ENCODE measurements at regions not wholly inside any gene's neighbourhood (a gene's known extent, or its start where the extent isn't known, plus 50 kb on each side); places are given as distances from the start of the nearest gene placed in this dataset.
A peak's percentile ranks its signal among the peaks of the same experiment; 100 is the strongest.

DNA sequence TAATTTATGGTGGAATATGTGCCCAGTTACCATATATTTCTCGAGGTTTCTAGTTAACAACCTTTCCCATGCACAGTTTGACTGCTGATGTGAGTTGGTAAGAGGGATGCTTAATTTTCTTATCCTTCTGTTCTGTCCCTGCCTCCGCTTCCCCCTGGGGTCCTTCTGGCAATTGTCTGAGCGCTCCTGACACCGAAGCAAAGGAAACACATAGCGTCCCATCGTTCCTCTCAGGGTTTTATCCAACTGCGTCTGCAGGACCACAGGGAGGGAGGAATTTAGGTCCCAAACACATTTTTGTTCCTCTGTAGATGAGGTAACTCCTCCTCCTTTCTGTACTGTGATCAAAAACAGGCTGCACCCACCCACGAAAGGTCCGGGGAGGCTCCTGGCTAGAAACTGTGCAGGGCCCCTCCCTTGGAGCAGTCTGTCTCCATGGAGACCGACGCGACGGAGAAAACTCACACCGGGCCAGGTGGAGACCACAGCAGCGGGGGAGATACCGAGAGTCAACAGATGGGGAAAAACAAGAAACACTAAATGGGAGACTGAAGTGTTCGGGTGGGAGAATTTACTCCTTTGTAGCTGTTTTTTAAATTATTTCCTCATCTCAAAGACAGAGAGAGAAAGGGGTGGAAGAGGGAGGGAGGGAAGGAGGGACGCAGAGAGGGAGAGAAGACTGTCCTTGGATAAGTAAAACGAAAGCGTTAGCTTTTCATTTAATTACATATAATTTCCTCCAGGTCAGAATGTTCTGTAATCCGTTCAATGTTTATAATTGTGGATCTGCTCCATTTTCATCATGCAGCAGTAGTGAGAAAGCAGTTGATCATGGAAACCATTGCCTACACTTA is 191.8 kb upstream of the NBEA start:
- H4K8ac ChIP-seq (replicated peaks; ENCODE audit: insufficient read length, low read depth, low read length): no peak overlapping the region
- no peak overlapping the region for H3K18ac ChIP-seq (ENCODE audit: insufficient read length, low read depth, low read length)
- H3K4ac ChIP-seq (ENCODE audit: low read depth, low read length): no peak overlapping the region
- no peaks in the 10 kb centered on the region for H4K20me1 ChIP-seq (ENCODE audit: control insufficient read depth, insufficient read depth, insufficient read length)
- peak overlapping the region; percentile 75 for H3K4me2 ChIP-seq (ENCODE audit: insufficient read depth, insufficient read length, low read length)
- TF ChIP-seq, protein P1, sequence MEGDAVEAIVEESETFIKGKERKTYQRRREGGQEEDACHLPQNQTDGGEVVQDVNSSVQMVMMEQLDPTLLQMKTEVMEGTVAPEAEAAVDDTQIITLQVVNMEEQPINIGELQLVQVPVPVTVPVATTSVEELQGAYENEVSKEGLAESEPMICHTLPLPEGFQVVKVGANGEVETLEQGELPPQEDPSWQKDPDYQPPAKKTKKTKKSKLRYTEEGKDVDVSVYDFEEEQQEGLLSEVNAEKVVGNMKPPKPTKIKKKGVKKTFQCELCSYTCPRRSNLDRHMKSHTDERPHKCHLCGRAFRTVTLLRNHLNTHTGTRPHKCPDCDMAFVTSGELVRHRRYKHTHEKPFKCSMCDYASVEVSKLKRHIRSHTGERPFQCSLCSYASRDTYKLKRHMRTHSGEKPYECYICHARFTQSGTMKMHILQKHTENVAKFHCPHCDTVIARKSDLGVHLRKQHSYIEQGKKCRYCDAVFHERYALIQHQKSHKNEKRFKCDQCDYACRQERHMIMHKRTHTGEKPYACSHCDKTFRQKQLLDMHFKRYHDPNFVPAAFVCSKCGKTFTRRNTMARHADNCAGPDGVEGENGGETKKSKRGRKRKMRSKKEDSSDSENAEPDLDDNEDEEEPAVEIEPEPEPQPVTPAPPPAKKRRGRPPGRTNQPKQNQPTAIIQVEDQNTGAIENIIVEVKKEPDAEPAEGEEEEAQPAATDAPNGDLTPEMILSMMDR (conservative IDR thresholded peaks at IDR 0.05): no peak
- Mint-ChIP-seq H3K9me3 (no peaks in the 10 kb centered on the region; a peak in 1 of 5 replicates), H3K4me1 (peaks cover 20 to 27% of the 10 kb centered on the region in 2 experiments), H3K4me3 (peak overlapping the region; percentile 53 to 77), H3K36me3 (ENCODE audit: insufficient read depth in 1 of 3, low read depth in 3 of 3) (peaks cover 0 to 2% (median 0%) of the 10 kb centered on the region in 3 experiments; a peak in 3 of 7 replicates), H3K27me3 (ENCODE audit: low read depth) (no peaks in the 10 kb centered on the region), H3K27ac (peak overlapping the region in 1 of 3 experiments; percentile 58; a peak in 2 of 7 replicates)
- no peak overlapping the region for H2BK20ac ChIP-seq (ENCODE audit: low read depth, low read length, poor library complexity, severe bottlenecking)
- no peak overlapping the region for H3K56ac ChIP-seq (ENCODE audit: insufficient read length, low read depth, low read length)
- no peaks in the 10 kb centered on the region for H3K9me3 ChIP-seq (ENCODE audit: control insufficient read depth, low read depth, low read length)
- no peak overlapping the region for H2BK15ac ChIP-seq (ENCODE audit: low read depth, low read length)
- no peaks in the 10 kb centered on the region for H3K79me1 ChIP-seq (ENCODE audit: insufficient read depth, low read depth, low read length, poor library complexity, severe bottlenecking)
- H2AFZ ChIP-seq (ENCODE audit: low read length): peak overlapping the region; percentile 96
- no peak overlapping the region for H2BK12ac ChIP-seq (ENCODE audit: insufficient read length, low read depth, low read length)
- H4K5ac ChIP-seq (ENCODE audit: insufficient read length, low read depth, low read length): no peak overlapping the region
- H3K9ac ChIP-seq (ENCODE audit: extremely low read depth, insufficient read length, low read length): no peak overlapping the region
- H3K23me2 ChIP-seq (ENCODE audit: insufficient read length, low read depth, low read length, poor library complexity, severe bottlenecking): peaks cover 4% of the 10 kb centered on the region
- no peak overlapping the region for H3T11ph ChIP-seq (ENCODE audit: low read length)
- H3K14ac ChIP-seq (ENCODE audit: insufficient read depth, low read length): no peak overlapping the region
- no peak overlapping the region for H2AK5ac ChIP-seq (ENCODE audit: insufficient read length, low read length)
- H3K27ac ChIP-seq (ENCODE audit: insufficient read length, low read depth, low read length): no peak overlapping the region
- no peak overlapping the region for H2BK5ac ChIP-seq (ENCODE audit: insufficient read length, low read length)
- no peak overlapping the region for H3K23ac ChIP-seq (ENCODE audit: insufficient read length, low read depth, low read length)
- no peaks in the 10 kb centered on the region for H3K79me2 ChIP-seq (ENCODE audit: insufficient read depth, low read length)
- no peak overlapping the region for H2BK120ac ChIP-seq (ENCODE audit: low read depth, low read length, poor library complexity, severe bottlenecking)
- no peaks in the 10 kb centered on the region for H3K27me3 ChIP-seq (ENCODE audit: insufficient read depth, low read length)
- no peak overlapping the region for H4K91ac ChIP-seq (ENCODE audit: insufficient read length, low read depth, low read length)
- no CpG with 5 or more reads among the region's 21 CpGs for WGBS (ENCODE audit: extremely low coverage, insufficient read length, low lambda C conversion rate)
- no peaks in the 10 kb centered on the region; the same call in 1 of the 2 replicates for H3K4me1 ChIP-seq (ENCODE audit: insufficient read depth, low read length)
- DNase-seq: peak; percentile 62

Data from H9 (cell line).